ENCODE measurements at regions not wholly inside any gene's neighbourhood (a gene's known extent, or its start where the extent isn't known, plus 50 kb on each side); places are given as distances from the start of the nearest gene placed in this dataset.

DNA sequence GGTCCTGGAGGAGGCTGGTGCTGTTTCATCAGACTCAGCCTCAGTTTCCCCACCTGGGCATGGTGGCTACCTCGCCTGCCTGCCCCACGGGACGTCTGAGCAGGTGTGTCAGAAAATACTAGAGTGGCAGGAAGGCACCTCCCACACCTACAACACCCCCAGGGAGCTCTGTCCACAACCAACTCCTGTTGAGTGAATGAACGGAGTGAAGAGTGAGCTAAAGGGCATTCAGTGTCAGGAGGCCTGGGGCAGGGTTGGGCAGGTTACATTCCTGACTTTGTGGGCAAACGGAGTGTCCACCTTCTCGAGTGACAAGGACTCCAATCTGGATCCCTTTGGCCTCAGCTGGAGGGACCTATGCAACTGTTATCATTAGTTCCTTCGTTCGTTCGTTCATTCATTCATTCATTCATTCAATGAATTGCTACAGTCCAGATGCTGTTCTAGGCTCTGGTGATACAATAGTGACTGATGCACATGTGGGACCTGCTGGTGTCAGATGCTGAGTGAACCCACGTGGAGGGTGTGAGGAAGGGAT is 195.2 kb downstream of the CTTN start:
- H3F3A ChIP-seq (ENCODE audit: insufficient read depth, low read length, poor library complexity, severe bottlenecking) = no peaks in the 10 kb centered on the region
- H3K27ac ChIP-seq (ENCODE audit: low read length) = no peak overlapping the region
- TF ChIP-seq SMC3 (conservative IDR thresholded peaks at IDR 0.05; ENCODE audit: poor library complexity) = no peak
- no peak for TF ChIP-seq RAD21 (conservative IDR thresholded peaks at IDR 0.05)
- no peak for TF ChIP-seq EP300 (conservative IDR thresholded peaks at IDR 0.05; ENCODE audit: poor library complexity, severe bottlenecking)
- no peak for TF ChIP-seq POLR2AphosphoS5 (IDR thresholded peaks at IDR 0.05)
- no peak for TF ChIP-seq MXI1 (conservative IDR thresholded peaks at IDR 0.05; ENCODE audit: poor library complexity, severe bottlenecking)
- TF ChIP-seq, protein P1, sequence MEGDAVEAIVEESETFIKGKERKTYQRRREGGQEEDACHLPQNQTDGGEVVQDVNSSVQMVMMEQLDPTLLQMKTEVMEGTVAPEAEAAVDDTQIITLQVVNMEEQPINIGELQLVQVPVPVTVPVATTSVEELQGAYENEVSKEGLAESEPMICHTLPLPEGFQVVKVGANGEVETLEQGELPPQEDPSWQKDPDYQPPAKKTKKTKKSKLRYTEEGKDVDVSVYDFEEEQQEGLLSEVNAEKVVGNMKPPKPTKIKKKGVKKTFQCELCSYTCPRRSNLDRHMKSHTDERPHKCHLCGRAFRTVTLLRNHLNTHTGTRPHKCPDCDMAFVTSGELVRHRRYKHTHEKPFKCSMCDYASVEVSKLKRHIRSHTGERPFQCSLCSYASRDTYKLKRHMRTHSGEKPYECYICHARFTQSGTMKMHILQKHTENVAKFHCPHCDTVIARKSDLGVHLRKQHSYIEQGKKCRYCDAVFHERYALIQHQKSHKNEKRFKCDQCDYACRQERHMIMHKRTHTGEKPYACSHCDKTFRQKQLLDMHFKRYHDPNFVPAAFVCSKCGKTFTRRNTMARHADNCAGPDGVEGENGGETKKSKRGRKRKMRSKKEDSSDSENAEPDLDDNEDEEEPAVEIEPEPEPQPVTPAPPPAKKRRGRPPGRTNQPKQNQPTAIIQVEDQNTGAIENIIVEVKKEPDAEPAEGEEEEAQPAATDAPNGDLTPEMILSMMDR (IDR thresholded peaks at IDR 0.05; ENCODE audit: poor library complexity, severe bottlenecking) = no peak
- no peak for TF ChIP-seq TAF1 (IDR thresholded peaks at IDR 0.05; ENCODE audit: low read depth)
- TF ChIP-seq, protein P2, sequence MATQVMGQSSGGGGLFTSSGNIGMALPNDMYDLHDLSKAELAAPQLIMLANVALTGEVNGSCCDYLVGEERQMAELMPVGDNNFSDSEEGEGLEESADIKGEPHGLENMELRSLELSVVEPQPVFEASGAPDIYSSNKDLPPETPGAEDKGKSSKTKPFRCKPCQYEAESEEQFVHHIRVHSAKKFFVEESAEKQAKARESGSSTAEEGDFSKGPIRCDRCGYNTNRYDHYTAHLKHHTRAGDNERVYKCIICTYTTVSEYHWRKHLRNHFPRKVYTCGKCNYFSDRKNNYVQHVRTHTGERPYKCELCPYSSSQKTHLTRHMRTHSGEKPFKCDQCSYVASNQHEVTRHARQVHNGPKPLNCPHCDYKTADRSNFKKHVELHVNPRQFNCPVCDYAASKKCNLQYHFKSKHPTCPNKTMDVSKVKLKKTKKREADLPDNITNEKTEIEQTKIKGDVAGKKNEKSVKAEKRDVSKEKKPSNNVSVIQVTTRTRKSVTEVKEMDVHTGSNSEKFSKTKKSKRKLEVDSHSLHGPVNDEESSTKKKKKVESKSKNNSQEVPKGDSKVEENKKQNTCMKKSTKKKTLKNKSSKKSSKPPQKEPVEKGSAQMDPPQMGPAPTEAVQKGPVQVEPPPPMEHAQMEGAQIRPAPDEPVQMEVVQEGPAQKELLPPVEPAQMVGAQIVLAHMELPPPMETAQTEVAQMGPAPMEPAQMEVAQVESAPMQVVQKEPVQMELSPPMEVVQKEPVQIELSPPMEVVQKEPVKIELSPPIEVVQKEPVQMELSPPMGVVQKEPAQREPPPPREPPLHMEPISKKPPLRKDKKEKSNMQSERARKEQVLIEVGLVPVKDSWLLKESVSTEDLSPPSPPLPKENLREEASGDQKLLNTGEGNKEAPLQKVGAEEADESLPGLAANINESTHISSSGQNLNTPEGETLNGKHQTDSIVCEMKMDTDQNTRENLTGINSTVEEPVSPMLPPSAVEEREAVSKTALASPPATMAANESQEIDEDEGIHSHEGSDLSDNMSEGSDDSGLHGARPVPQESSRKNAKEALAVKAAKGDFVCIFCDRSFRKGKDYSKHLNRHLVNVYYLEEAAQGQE (IDR thresholded peaks at IDR 0.05; ENCODE audit: borderline replicate concordance) = no peak
- TF ChIP-seq EZH2 (IDR thresholded peaks at IDR 0.05; ENCODE audit: borderline replicate concordance, insufficient read depth, low read length, poor library complexity, severe bottlenecking) = no peak
- no peak overlapping the region for H2AFZ ChIP-seq (ENCODE audit: low read depth, low read length)
- H3K9me3 ChIP-seq (ENCODE audit: low read length) = no peaks in the 10 kb centered on the region
- peaks cover 10% of the 10 kb centered on the region for H3K79me2 ChIP-seq (replicated peaks; ENCODE audit: insufficient read depth, low read length)
- no peaks in the 10 kb centered on the region for H3K36me3 ChIP-seq (ENCODE audit: insufficient read depth, low read length)
- no peaks in the 10 kb centered on the region for H3K9me2 ChIP-seq (ENCODE audit: insufficient read depth, low read length)
- no peaks in the 10 kb centered on the region for H3K27me3 ChIP-seq (ENCODE audit: insufficient read depth, low read depth, low read length)
- H3K4me3 ChIP-seq (ENCODE audit: low read length) = no peak overlapping the region
- no peak overlapping the region for H3K9ac ChIP-seq (ENCODE audit: low read length)
- no peaks in the 10 kb centered on the region for H4K20me1 ChIP-seq (ENCODE audit: insufficient read depth)
- no peak overlapping the region for H3K4me2 ChIP-seq (ENCODE audit: low read length)

DNA sequence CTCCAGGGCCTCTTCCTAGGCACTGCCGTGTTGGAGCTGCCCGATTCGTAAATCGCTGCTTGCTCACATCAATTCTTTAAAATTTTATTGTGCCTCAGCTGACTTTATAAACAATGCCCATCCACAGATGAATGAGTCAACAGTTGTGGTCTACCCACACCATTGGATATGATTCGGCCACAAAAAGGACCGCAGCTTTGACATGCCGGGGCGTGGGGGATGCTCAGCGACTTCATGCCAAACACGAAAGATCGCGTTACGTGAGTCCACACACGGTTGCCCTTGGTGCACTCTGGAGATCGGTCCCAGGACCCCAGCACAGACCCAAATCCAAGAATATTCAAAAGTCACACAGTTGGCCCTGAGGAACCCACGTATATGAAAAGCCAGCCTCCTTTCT is 195.7 kb downstream of the CTTN start:
- no peaks in the 10 kb centered on the region for H3K9me2 ChIP-seq (ENCODE audit: insufficient read depth, low read length)
- no peak overlapping the region for H2AFZ ChIP-seq (ENCODE audit: low read depth, low read length)
- no peak overlapping the region for H3K9ac ChIP-seq (ENCODE audit: low read length)
- no peak for TF ChIP-seq POLR2AphosphoS5 (IDR thresholded peaks at IDR 0.05)
- TF ChIP-seq EZH2 (IDR thresholded peaks at IDR 0.05; ENCODE audit: borderline replicate concordance, insufficient read depth, low read length, poor library complexity, severe bottlenecking) = no peak
- TF ChIP-seq SMC3 (conservative IDR thresholded peaks at IDR 0.05; ENCODE audit: poor library complexity) = no peak
- TF ChIP-seq, protein P1 (IDR thresholded peaks at IDR 0.05; ENCODE audit: poor library complexity, severe bottlenecking) = no peak
- TF ChIP-seq TAF1 (IDR thresholded peaks at IDR 0.05; ENCODE audit: low read depth) = no peak
- TF ChIP-seq RAD21 (conservative IDR thresholded peaks at IDR 0.05) = no peak
- no peak for TF ChIP-seq EP300 (conservative IDR thresholded peaks at IDR 0.05; ENCODE audit: poor library complexity, severe bottlenecking)
- no peak for TF ChIP-seq MXI1 (conservative IDR thresholded peaks at IDR 0.05; ENCODE audit: poor library complexity, severe bottlenecking)
- TF ChIP-seq, protein P2 (IDR thresholded peaks at IDR 0.05; ENCODE audit: borderline replicate concordance) = no peak
- no peak overlapping the region for H3K27ac ChIP-seq (ENCODE audit: low read length)
- no peaks in the 10 kb centered on the region for H3K9me3 ChIP-seq (ENCODE audit: low read length)
- no peak overlapping the region for H3K4me3 ChIP-seq (ENCODE audit: low read length)
- H3K27me3 ChIP-seq (ENCODE audit: insufficient read depth, low read depth, low read length) = no peaks in the 10 kb centered on the region
- no peaks in the 10 kb centered on the region for H3K36me3 ChIP-seq (ENCODE audit: insufficient read depth, low read length)
- peaks cover 10% of the 10 kb centered on the region for H3K79me2 ChIP-seq (replicated peaks; ENCODE audit: insufficient read depth, low read length)
- H3K4me2 ChIP-seq (ENCODE audit: low read length) = no peak overlapping the region
- H3F3A ChIP-seq (ENCODE audit: insufficient read depth, low read length, poor library complexity, severe bottlenecking) = no peaks in the 10 kb centered on the region
- no peaks in the 10 kb centered on the region for H4K20me1 ChIP-seq (ENCODE audit: insufficient read depth)
